ENCODE measurements at regions not wholly inside any gene's neighbourhood (a gene's known extent, or its start where the extent isn't known, plus 50 kb on each side); places are given as distances from the start of the nearest gene placed in this dataset.

DNA sequence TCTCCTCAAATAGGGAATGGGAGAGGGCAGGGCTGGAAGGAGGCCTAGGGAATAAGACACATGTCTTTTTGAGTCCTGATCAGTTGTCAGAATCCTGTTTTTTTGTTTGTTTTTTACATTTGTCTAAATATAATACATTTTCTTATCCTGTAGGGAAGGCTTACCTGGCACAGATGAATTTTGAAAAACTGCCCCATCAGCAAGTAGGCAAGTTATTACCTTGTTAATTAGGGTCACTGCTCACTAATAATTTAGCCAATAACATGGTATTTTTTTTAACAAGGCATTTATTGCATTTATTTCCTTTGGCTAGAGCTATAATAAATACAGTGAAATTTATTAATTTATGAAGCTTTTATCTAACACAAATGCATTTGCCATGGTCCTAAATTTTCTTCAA is 423.2 kb upstream of the ONECUT1 start:
- no peaks in the 10 kb centered on the region for H3K4me1 ChIP-seq (ENCODE audit: insufficient read depth)
- TF ChIP-seq EZH2phosphoT487 (IDR thresholded peaks at IDR 0.05; ENCODE audit: low read depth, severe bottlenecking, unreplicated experiment) = no peak
- TF ChIP-seq, protein P1, sequence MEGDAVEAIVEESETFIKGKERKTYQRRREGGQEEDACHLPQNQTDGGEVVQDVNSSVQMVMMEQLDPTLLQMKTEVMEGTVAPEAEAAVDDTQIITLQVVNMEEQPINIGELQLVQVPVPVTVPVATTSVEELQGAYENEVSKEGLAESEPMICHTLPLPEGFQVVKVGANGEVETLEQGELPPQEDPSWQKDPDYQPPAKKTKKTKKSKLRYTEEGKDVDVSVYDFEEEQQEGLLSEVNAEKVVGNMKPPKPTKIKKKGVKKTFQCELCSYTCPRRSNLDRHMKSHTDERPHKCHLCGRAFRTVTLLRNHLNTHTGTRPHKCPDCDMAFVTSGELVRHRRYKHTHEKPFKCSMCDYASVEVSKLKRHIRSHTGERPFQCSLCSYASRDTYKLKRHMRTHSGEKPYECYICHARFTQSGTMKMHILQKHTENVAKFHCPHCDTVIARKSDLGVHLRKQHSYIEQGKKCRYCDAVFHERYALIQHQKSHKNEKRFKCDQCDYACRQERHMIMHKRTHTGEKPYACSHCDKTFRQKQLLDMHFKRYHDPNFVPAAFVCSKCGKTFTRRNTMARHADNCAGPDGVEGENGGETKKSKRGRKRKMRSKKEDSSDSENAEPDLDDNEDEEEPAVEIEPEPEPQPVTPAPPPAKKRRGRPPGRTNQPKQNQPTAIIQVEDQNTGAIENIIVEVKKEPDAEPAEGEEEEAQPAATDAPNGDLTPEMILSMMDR (IDR thresholded peaks at IDR 0.05; ENCODE audit: poor library complexity) = no peak
- no peak for TF ChIP-seq EZH2 (IDR thresholded peaks at IDR 0.05; ENCODE audit: borderline replicate concordance)
- H3K4me3 ChIP-seq = no peak overlapping the region

DNA sequence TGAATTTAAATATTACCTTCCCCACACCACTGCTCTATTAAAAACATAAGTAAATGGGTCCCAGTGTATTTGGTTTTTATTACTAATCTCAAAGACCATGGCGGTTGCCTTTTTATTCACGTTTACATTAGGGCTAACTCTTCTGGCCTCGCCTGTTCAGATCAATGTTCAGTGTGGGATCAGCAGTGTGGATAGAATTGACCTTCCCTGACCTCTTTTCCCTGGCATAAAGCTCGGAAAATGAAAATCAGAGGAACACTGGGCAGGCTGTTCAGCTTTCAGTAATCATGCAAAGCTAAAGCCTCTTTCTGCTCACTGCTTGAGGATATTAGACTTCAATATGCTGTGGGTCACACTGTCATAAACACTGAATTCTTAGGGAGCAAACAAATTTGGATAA is 422.6 kb upstream of the ONECUT1 start:
- Histone ChIP-seq H3K27ac (no peak overlapping the region), H3K4me2 (no peak overlapping the region), H3K79me2 (no peaks in the 10 kb centered on the region), H3K9me3 (ENCODE audit: low read depth) (no peaks in the 10 kb centered on the region), H3K27me3 (no peaks in the 10 kb centered on the region), H4K20me1 (ENCODE audit: insufficient read depth, poor library complexity, severe bottlenecking) (no peaks in the 10 kb centered on the region), H3K4me1 (ENCODE audit: insufficient read depth) (no peaks in the 10 kb centered on the region), H3K36me3 (replicated peaks; ENCODE audit: insufficient read depth, low read depth) (no peaks in the 10 kb centered on the region), H3K9me2 (replicated peaks; ENCODE audit: insufficient read depth) (no peaks in the 10 kb centered on the region), H2AFZ (no peak overlapping the region), H3K4me3 (no peak overlapping the region)
- TF ChIP-seq, protein P1 (IDR thresholded peaks at IDR 0.05; ENCODE audit: poor library complexity) = no peak
- TF ChIP-seq EZH2 (IDR thresholded peaks at IDR 0.05; ENCODE audit: borderline replicate concordance) (no peak), EZH2phosphoT487 (IDR thresholded peaks at IDR 0.05; ENCODE audit: low read depth, severe bottlenecking, unreplicated experiment) (no peak)
- WGBS (ENCODE audit: low lambda C conversion rate, missing lambda C conversion rate) = 74% methylated on average over 4 of the region's 4 CpGs
- no peak for DNase-seq (ENCODE audit: low spot score)

More for the DNA sequence above, 423.2 kb upstream of the ONECUT1 start:
- H3K9me3 ChIP-seq (ENCODE audit: low read depth) = no peaks in the 10 kb centered on the region
- H3K9me2 ChIP-seq (replicated peaks; ENCODE audit: insufficient read depth) = no peaks in the 10 kb centered on the region
- H4K20me1 ChIP-seq (ENCODE audit: insufficient read depth, poor library complexity, severe bottlenecking) = no peaks in the 10 kb centered on the region
- H3K27me3 ChIP-seq = no peaks in the 10 kb centered on the region
- no peak overlapping the region for H2AFZ ChIP-seq
- no peak for DNase-seq (ENCODE audit: low spot score)
- H3K4me2 ChIP-seq = no peak overlapping the region
- no peak overlapping the region for H3K27ac ChIP-seq
- H3K36me3 ChIP-seq (replicated peaks; ENCODE audit: insufficient read depth, low read depth) = no peaks in the 10 kb centered on the region
- H3K79me2 ChIP-seq = no peaks in the 10 kb centered on the region

DNA sequence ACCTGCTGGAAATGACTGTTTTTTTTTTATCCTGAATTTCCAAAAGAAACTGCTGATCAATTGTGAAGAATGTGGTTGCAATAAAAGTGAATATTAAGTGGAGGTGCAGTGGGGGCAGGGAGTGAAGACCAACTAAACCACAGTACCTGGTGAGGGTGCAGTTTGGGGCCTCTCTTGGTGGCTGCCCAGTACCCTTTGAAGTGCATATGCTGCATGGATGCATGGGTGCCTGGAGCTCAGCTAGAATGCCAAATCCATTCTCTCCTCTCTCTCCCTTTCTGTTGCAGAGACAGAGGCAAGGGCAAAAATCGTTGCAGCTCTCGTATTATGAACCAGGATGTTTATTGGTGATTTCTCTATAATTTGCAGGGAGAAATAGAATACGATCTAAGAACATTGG is 420.5 kb upstream of the ONECUT1 start:
- DNase-seq (ENCODE audit: low spot score) = no peak
- no peak overlapping the region for H3K4me3 ChIP-seq
- no peaks in the 10 kb centered on the region for H3K79me2 ChIP-seq
- no peak overlapping the region for H3K4me2 ChIP-seq
- no peak overlapping the region for H3K27ac ChIP-seq
- H3K27me3 ChIP-seq = no peaks in the 10 kb centered on the region
- no peaks in the 10 kb centered on the region for H3K36me3 ChIP-seq (replicated peaks; ENCODE audit: insufficient read depth, low read depth)
- H4K20me1 ChIP-seq (ENCODE audit: insufficient read depth, poor library complexity, severe bottlenecking) = no peaks in the 10 kb centered on the region
- H2AFZ ChIP-seq = no peak overlapping the region
- TF ChIP-seq EZH2phosphoT487 (IDR thresholded peaks at IDR 0.05; ENCODE audit: low read depth, severe bottlenecking, unreplicated experiment) = no peak
- no peak for TF ChIP-seq EZH2 (IDR thresholded peaks at IDR 0.05; ENCODE audit: borderline replicate concordance)
- TF ChIP-seq, protein P1 (IDR thresholded peaks at IDR 0.05; ENCODE audit: poor library complexity) = no peak
- no peaks in the 10 kb centered on the region for H3K9me3 ChIP-seq (ENCODE audit: low read depth)
- H3K4me1 ChIP-seq (ENCODE audit: insufficient read depth) = no peaks in the 10 kb centered on the region
- 81% methylated on average over 3 of the region's 3 CpGs for WGBS (ENCODE audit: low lambda C conversion rate, missing lambda C conversion rate)
- no peaks in the 10 kb centered on the region for H3K9me2 ChIP-seq (replicated peaks; ENCODE audit: insufficient read depth)
